ENCODE measurements at regions not wholly inside any gene's neighbourhood (a gene's known extent, or its start where the extent isn't known, plus 50 kb on each side); places are given as distances from the start of the nearest gene placed in this dataset.
"Not testable (repeated sequence)": the region's sequence is repeated elsewhere in the genome, so short reads cannot be mapped to it uniquely, and the experiment has no call there.

DNA sequence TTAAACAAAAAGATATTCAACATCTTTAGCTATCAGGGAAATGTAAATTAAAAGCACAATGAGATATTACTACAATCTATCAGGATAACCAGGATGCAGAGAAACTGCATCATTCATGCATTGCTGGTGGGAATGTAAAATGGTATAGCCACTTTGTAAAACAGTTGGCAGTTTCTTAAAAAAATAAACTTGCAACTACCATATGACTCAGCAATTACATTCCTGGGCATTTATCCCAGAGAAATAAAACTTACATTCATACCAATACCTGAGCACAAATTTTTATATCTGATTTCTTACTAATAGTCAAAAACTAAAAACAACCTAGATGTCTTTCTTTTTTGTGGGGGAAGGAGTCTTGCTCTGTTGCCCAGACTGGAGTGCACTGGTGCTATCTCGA, 190.3 kb upstream of the TAB2 start:
- no peak for DNase-seq

DNA sequence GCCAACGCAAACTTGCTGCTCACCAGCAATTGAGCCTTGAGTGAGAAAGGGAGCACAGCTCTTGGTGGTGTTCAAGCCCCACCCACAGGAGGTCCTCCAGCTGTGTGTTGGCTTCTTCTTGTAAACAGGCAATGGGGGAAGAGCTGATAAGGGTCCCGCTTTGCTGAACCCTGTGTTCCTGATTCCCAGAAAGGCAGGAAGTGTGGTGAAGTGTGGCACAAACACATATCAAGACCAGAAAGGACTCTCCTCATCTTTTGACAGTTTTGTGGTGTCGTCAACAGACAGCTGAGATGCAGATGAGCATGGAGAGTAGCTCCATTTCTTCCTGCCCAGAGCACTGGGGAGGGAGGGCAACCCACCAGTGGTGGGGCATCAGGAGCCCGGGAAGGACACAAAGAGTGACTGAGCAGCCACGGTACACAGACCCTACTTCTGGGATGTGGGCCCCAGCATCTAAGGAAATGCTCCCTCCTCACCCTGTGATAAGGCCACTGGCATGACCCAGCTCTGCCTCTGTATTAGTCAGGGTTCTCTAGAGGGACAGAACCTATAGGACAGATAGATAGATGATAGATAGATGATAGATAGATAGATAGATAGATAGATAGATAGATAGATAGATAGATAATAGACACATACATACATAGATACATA, 188.9 kb upstream of the TAB2 start:
- DNase-seq, result peak; percentile 13

DNA sequence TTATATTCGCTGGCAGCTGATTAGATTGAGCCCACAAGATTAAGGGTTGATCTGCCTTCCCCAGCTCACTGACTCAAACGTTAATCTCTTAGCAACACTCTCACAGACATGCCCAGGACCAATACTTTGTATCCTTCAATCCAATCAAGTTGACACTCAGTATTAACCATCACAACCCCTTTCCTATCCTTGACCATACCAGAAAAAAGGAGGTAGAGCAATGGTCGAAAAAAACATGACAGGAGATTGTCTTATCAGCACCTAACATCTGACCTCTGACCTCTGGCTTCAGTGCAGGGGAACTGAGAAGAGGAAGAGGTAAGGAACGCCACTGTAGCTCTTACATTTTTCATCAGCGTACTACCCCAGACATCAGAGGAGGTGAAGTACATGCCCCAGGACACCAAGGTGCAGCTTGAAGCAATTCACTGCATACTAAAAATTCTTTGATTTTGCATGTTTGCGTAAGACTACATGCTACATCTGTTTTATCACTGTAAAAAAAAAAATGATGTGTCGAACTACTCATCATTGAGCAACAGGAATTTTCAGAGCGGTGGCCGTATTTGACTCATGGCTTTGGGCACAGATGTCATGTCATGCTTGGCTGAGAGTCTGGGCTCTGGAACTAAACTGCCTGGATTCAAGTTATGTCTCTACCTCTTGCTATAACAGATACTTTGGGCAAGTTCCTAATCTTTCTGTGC, 188.0 kb upstream of the TAB2 start:
- no peak for DNase-seq

DNA sequence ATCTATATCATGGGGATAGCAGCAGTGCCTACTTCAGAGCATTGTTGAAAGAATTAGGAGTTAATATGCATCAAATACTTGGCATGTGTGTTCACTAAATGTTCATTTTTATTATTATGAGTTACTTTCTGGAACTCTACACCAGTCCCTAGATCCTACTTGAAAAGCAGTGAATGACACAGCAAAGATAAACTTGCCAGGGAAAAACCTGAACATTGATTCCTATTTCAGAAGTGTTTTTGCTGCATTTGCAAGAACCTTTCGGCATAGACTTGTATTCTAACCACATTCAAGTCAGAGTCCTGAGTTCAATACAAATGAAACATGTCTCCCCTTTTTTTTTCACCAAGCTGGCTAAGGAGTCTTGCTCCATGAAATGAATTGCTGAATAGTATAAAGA, 187.4 kb upstream of the TAB2 start:
- DNase-seq, result no peak

DNA sequence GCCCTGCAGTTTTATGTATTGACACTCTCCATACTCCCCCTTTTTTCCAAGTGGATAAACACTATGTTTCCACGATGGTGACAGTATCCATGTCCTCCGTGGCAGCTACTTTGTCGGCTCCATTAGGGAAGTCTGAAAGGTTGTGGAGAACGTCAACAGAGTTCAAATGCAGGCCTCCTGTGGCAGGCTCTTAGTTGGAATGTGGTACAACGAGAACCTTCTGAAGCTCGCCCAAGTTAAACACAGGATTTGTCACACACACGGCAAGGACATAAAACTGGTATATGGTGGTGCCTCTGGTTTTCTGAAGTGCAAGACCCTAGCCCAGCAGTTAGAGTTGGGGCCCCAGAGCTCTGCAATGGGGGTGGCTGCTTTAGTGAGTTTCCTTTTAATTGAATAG, 187.0 kb upstream of the TAB2 start:
- no peak for DNase-seq

DNA sequence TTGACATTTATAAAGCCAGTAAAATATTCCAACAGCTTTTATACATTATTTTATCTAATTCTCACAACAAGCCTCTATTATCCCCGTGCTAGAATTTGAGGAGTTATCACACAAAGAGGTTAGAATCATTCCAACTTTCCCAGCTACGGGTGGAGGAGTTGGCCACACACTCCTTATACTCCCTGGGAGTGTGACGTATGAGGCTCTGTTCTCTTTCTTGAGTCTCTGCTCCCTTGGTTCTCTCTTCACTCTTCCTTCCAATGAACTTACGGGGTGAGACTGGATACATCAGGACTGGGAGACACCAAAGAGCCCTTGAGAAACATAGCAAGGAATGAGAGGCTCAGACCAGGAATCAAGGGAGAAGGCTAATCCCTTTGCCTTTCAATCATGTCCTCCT, 185.6 kb upstream of the TAB2 start:
- no peak for DNase-seq

DNA sequence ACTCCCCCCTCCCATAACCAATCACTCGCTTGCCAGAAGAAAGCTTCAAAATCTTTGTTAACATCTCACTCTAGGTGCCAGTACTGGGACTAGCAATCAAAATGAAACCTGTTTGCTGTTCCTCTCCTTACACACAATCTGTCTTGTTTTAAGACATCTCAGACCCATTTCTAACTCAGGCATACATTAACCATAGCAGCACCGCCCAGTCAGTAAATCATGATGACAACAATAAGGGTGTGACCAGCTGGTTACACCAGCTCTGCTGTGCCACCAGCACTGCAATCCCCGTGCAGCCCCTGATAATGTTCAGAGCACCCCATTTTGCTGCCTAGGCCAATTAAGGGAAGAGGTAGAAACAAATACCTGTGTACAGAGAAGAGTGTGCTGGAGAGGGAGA, 185.2 kb upstream of the TAB2 start:
- no peak for DNase-seq

DNA sequence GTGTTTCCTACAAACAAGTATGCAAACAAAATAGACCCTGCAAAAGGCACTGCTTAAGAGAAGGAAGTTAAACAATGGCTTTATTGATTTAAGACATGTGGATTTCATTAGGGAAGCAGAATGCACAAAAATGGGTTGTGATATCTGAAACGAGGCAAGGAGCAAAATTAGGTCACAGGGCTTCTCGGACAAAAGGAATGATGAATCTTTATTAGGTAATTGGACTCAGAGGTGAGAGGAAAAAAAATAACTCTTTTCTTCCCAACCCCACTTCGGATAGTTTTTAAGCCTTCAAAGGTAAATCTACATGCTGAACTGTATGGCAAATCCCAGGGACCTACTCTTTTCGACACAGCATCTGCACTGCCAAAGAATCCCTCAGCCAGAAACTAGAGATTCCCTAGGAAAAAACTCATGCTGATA, 183.0 kb upstream of the TAB2 start:
- DNase-seq, result no peak

DNA sequence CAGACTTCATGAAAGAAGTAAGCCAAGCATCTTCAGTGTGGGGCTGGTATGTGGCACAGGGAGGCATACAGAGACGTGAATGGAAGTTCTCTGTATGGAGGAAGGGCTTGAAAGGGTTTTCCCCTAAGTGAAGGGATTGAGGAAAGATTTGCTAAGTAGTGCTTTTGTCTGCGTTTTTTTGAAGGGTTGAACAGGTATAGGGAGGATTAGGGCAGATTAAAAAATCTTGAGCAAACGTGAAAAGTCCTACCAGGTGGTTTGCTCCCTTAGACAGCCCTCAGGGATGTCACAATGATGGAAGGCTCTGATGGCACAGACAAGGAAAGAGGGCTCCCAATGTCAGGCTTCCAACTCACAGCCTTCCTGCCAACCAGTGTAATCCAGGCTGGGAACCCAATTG, 181.7 kb upstream of the TAB2 start:
- no peak for DNase-seq

DNA sequence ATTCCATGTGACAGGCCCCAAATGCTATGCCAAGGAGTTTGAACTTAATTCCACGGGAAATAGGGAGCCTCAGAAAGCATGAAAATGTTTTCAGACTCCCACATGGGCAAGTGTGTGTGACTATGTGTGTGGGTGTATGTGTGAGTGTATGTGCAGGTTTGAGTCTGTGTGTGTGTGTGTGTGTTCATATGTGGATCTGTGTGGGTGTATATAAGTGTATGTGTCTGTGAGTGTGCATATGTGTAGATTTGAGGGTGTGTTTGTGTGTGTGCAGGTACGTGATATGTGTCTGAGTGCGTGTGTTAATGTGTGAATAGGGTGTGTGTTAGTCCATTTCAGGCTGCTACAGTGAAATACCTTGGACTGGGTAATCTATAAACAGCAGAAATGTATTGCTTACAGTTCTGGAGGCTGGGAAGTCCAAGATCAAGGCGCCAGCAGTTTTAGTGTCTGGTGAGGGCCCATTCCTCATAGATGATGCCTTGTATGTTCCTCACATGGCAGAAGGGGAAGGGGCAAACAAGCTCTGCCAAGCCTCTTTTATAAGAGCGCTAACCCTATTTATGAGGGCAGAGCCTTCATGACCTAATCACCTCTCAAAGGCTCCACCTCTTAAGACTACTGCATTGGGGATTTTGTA, 181.1 kb upstream of the TAB2 start:
- no peak for DNase-seq

DNA sequence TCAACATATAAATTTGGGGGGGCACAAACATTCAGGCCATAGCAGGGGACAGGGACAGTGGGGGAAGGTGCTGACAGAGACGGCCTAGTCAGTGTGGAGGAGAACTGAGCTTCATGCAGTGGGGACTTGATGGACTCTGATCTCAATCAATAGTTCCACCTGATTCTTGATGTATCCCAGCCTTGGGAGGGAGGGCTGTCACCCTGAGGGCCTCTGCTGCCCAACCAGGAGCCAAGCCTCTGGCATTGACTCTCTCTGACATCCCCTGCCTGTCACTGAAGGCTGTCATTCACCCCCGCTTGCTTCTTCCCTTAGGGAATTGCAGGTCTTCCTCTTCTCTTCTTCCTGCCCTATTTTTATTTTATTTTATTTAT, 180.6 kb upstream of the TAB2 start:
- DNase-seq, result no peak

DNA sequence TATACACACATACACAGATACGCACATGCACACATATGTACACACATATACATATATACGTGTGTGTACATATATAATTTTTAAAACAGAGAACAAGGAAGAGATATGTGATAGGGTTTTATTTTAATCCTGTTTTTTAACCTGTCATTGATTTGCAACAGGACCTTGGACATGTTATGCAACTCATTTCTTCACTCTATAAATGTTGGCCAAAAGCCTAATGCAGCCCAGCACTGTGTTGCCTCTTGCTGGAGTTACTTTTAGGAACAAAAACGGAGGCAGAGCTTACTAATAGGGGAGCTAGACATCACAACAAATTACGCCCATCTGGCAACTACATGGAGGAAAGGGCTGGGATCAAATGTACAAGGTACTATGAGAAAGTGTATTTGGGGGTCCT, 179.9 kb upstream of the TAB2 start:
- no peak for DNase-seq

DNA sequence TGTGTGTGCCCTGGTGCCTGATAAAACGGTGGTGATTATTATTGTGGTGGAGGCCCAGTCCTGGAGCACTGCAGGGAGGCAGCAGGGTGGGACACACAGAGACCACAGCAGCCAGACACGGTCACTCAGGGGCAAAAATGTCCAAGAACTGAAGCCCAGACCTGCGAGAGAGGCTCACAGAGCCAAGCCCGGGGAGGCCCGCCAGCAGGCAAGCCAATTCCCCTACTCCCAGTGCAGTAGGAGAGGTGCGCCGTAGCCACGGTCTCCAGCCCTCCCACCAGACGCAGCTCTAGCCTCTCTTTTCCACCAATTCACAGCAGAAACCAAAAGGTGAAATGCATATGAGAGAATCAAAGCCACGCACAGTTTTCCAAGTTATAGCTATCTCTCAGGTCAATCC, 179.4 kb upstream of the TAB2 start:
- DNase-seq, result no peak

DNA sequence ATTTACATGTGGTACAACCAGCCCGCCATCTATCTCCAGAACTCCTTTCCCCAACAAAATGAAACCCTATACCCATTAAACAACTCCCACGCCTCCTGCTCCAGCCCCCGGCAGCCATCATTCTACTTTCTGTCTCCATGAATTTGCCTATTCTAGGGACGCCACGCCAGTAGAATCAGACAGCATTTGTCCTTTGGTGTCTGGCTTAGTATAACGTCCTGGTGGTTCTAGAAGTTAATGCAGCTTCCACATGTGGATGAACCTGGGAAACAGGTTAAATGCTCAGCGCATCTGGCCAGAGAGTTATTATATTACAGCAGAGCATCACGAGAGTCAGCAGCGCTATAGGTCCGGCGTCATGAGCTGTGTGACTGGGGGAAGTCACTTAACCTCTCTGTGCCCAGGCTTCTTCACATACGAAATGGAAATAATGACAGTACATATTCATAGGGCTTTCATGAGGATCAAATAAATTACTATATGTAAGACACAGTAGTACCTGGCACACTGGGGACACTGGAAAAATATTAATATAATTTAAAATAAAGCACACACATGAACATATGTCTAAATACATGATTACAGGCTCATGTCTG, 178.7 kb upstream of the TAB2 start:
- no peak for DNase-seq

DNA sequence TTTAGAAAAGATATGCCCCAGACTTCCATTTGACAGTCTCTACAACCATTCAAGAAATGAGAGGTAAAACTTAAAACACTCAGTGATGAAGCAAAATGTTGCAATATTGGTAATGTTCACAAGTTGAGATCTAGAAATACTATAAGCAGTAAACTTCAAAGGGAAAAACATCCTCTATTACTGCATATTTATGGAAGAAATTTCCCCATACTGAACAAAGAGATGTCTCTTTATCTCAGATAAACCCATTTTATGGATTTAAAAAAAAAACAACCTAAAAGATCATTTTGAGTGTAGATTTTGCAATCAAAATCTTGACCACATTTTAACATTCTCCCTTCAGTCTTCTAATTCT, 177.8 kb upstream of the TAB2 start:
- DNase-seq, result no peak

DNA sequence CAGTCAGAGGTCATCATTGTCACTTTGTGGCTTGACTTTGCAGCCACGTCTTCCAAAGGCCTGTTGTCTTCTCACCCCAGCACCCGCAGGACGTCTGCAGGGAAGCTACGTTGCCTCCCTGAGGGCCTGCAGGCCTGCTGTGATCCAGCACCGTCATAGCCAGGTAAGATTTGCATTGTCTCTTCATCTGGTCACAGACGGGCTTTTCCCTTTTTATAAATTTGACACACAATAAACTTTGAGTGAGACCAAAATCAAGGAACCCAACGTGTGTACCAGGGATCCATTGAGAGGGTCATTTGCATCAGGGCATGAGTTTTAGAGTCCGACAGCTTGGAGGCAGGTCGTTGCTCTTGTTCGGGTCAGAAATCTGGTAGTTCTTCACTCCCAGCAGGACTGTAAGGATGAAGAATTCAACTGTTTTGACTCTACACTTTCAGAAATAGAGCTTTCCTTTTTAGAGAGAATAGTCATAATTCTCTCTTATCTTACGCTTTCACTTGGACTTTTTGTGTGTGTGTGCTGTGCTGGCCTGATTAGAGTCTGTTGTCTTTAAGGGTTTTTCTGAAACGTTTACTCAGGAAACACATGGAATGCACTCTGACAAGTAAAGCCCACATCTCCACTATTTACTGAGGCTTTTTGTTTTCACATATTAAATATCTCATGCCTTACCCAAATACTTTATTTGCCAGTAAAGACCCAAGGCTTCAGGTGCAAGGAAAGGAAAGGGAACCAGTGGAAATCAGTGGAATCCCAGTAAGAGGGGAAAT, 177.2 kb upstream of the TAB2 start:
- peak; percentile 31 for DNase-seq

DNA sequence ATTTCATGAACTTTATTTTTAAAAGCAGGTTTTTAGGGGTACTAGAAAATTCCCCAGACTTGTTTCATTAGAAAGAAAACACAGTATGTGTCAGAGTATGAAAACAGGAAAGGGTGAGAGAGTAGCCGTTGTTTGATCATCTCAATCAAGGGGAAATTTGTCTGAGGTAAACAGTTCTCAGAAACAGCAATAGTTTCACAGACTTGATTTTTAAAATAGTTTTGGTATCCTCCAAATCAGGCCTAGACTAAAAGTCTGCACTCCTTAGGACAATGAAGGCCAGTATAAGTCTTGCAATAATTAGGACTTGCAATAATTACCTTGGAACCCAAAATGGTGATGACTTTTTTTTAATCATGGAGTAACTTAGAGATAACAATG, 176.6 kb upstream of the TAB2 start:
- DNase-seq, result no peak

DNA sequence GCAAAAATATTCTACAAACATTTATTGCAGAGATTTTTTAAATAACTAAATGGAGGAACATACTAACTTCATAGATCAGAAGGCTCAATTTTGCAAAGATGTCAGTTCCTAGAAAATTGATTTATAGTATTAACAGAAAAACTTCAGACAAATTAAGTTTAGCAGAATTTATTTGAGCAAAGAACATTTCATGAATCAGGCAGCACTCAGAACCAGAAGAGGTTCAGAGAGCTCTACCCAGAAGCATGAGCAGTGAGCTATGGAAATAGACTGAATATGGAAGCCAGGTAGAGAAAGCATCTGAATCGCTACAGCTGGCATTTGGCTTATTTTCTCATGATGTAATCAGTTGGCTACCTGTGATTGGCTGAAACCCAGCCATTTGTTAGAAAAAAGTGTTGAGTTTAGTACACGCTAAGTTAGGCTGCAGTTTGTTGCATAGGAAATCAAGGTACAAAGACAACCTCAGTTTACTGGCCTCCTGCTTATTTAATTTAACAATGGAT, 174.5 kb upstream of the TAB2 start:
- no peak for DNase-seq

DNA sequence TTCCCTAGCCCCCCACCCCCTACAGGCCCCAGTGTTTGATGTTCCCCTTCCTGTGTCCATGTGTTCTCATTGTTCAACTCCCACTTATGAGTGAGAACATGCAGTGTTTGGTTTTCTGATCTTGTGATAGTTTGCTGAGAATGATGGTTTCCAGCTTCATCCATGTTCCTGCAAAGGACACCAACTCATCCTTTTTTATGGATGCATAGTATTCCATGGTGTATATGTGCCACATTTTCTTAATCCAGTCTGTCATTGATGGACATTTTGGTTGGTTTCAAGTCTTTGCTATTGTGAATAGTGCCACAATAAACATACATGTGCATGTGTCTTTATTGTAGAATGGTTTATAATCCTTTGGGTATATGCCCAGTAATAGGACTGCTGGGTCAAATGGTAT, 171.7 kb upstream of the TAB2 start:
- DNase-seq, result not testable (repeated sequence)

DNA sequence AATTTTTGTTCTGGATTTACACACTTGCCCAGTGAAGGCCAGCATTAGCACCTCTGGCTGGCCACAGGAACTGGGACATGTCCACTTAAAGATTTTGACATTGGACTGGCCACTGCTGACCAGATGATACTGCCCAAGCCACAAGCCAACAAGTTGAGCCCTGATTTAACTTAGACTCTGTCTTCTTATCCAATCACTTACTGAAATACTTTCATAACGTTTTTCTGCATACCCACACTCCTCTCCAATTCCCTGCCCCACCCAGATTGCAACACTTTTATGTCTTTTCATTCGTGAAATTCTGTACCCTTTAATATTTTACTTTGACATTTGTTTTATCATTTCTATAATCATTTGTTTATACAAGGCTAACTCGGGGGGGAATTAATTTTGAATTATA, 170.3 kb upstream of the TAB2 start:
- DNase-seq, result no peak

DNA sequence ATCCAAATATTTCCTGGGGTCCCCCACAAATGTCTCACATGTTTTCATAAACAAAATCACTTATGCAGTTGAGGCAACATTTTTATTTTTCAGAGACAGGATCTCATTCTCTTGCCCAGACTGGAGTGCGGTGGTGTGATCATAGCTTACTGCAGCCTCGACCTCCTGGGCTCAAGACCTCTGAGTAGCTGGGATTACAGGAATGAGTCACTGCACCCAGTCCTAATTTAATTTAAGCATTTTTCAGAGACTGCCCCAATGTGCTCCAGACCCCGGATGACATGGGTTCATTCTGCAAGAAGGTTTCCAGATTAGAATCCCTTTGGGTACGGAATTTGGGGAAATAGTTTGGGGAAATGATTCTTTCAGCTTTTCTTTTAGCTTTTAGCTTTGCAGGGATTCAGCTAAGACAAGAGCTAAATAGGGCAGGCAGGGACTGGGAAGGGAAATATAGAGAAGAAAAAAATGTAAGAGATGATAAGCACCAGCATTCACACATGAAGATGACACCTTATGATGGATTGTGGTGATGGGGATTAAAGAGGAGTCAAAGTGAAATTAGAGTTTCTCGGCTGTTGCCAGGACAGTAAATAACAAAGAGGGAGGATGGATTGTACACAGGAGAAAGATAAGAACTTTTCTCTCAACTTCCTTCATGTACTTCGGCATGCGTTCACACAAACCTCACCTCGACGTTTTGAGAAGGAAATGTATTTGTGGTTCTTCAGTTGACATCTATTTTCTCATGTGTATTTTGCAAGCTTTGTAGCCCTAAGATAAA, 169.4 kb upstream of the TAB2 start:
- no peak for DNase-seq

DNA sequence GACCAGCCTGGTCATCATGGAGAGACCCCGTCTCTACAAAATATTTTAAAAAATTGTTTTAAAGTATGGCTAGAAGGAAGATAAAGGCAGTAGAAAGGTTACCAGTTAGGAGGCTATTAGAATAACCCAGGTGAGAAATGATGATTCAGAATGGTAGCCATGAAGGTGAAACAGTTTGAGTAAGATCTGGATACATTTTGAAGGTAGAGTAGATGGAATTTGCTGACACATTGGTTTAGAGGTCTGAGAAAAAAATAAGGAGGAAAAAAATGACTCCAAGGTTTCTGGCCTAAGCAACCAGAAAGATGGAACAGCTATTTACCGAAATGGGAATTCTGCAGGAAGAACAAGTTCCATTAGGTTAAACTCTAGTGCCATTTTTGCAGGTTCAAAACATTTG, 167.9 kb upstream of the TAB2 start:
- no peak for DNase-seq

DNA sequence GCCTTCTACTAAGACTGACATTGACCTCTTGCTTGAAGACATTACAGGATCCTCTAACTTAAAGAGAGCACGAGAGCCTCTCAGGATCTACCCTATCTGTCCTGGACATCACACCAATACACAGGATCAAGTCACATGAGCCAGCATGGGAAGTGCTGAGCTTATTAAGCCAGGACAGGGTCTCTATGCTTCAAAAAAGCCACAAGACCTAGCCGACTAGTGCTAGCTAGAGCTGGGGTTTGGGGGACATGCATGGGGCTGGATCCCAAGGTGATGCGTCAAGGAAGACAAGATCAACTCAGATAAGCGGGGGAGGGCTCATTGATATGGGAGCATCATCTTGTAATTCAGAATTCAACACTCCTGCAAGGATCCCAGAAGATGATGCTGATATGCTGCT, 167.2 kb upstream of the TAB2 start:
- DNase-seq, result no peak

All from activated gamma-delta T cell treated with Interleukin-2 at 50 U/mL for 16 hours (primary cell).